Panc1 (cell line): ENCODE measurements at regions not wholly inside any gene's neighbourhood (a gene's known extent, or its start where the extent isn't known, plus 50 kb on each side); places are given as distances from the start of the nearest gene placed in this dataset.

Experiments
- ATAC-seq: fragments of 200-7000 bp; cut with Tn5 transposase; 2 replicates; pipeline ENCODE4 v1.9.1; 2020; ENCODE audit warnings: mild to moderate bottlenecking, moderate library complexity
- BruUV-seq: library from RNA; stranded (reverse); fragments of 400-500 nt; replicated peaks from 2 replicates; lab custom pipeline; 2021; lab: Mats Ljungman, UMichigan
- CTCF ChIA-PET: fragments of 300-600 bp; sonication (Branson Sonifier 250); formaldehyde crosslinking; loops from one replicate; lab custom pipeline; 2022; ENCODE audit warnings: antibody characterized with exemption; lab: Charles Lee
- POLR2A ChIA-PET: fragments of 300-600 bp; sonication (Branson Sonifier 250); formaldehyde crosslinking; loops from one replicate; lab custom pipeline; 2022; ENCODE audit warnings: antibody characterized with exemption; lab: Charles Lee
- DNase-seq: peaks from one replicate; pipeline ENCODE4 v3.0.0-alpha.2; 2010; ENCODE audit warnings: low read depth, low spot score
- H3K27ac ChIP-seq: 2 replicates; pipeline ENCODE4 v1.5.1; 2011; ENCODE audit warnings: mild to moderate bottlenecking, low read length, inconsistent platforms
- H3K27me3 ChIP-seq: fragments of 200-500 bp; sonication (Bioruptor generic); 2 replicates; pipeline ENCODE4 v1.6.0; 2014; ENCODE audit warnings: low read length, inconsistent platforms; ENCODE audit not compliant: control insufficient read depth, insufficient read depth
- H3K36me3 ChIP-seq: fragments of 200-500 bp; sonication (Bioruptor generic); 2 replicates; pipeline ENCODE4 v1.5.1; 2014; ENCODE audit warnings: inconsistent platforms, mild to moderate bottlenecking, low read length, moderate library complexity; ENCODE audit not compliant: control insufficient read depth, insufficient read depth
- H3K4me1 ChIP-seq: 2 replicates; pipeline ENCODE4 v1.5.1; 2011; ENCODE audit warnings: inconsistent platforms, mild to moderate bottlenecking, low read length, moderate library complexity; ENCODE audit not compliant: control insufficient read depth, insufficient read depth
- H3K4me3 ChIP-seq, 2 experiments: 2 replicates each; pipeline ENCODE4 v1.5.1; 2011 to 2012; ENCODE audit warnings: low read depth in 2 of 2, low read length in 2 of 2, mild to moderate bottlenecking in 2 of 2, inconsistent platforms in 1 of 2, moderate library complexity in 1 of 2
- H3K9me3 ChIP-seq: fragments of 200-500 bp; sonication (Bioruptor generic); 2 replicates; pipeline ENCODE4 v1.5.1; 2014; ENCODE audit warnings: low read depth, mild to moderate bottlenecking, inconsistent platforms, low read length, moderate library complexity; ENCODE audit not compliant: control insufficient read depth, insufficient read depth
- POLR2AphosphoS5 ChIP-seq: IDR thresholded peaks from 2 replicates; pipeline ENCODE4 v1.6.1; 2012; ENCODE audit warnings: mild to moderate bottlenecking, low read depth, low read length, moderate library complexity
- REST ChIP-seq, 2 experiments: IDR thresholded peaks; 2 replicates each; pipeline ENCODE4 v1.6.1; 2011 to 2012; ENCODE audit warnings: low read depth in 2 of 2, control low read depth in 1 of 2, low read length in 1 of 2, mild to moderate bottlenecking in 1 of 2, moderate library complexity in 1 of 2; ENCODE audit not compliant: insufficient read depth in 1 of 2
- SIN3A ChIP-seq: IDR thresholded peaks from 2 replicates; pipeline ENCODE4 v1.6.1; 2012; ENCODE audit warnings: low read depth, mild to moderate bottlenecking, low read length, moderate library complexity, borderline replicate concordance; ENCODE audit not compliant: insufficient read depth
- TCF7L2 ChIP-seq: IDR thresholded peaks from 2 replicates; pipeline ENCODE4 v1.6.1; 2011; ENCODE audit warnings: mild to moderate bottlenecking, low read depth, low read length, inconsistent platforms
- in situ Hi-C: cut with HindIII; loops from 2 replicates; pipeline ENCODE4 v1.10.0; 2016; ENCODE audit warnings: low sequenced_read_pairs, low pct_unique_long_range_greater_than_20kb
- intact Hi-C: fragments of 100-400 bp; cut with micrococcal nuclease; formaldehyde crosslinking; loops from one replicate; pipeline ENCODE4 v1.10.0; 2022; ENCODE audit not compliant: unreplicated experiment
- TF ChIP-seq, protein P1 (sequence below): fragments of 450-650 bp; IDR thresholded peaks from 2 replicates; pipeline ENCODE4 v1.5.1; 2017; ENCODE audit warnings: mild to moderate bottlenecking

DNA sequence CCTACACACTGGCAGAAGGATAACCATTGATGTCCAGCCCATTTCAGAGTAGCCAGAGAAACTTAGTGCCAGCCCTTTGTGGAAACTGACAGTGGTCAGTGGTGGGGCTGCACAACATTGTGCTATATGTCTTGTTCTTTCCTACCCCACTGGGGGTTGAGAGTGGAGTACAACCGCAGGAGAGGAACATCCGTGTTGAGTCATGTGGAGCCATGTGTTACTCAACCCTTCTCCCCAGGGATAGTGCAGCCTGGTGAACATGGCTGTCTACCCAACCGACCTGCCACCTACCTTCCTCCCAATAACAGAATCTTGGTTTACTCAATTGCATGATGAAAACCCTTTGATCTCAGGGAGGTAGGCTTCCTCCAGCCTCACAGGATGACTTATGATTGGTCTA, 65.3 kb upstream of the MAPK4 start:
- Histone ChIP-seq H3K36me3 (no peaks in the 10 kb centered on the region), H3K27ac (no peak overlapping the region), H3K9me3 (no peaks in the 10 kb centered on the region), H3K4me3 (no peak overlapping the region), H3K27me3 (no peaks in the 10 kb centered on the region), H3K4me1 (no peaks in the 10 kb centered on the region)
- TF ChIP-seq, protein P1, sequence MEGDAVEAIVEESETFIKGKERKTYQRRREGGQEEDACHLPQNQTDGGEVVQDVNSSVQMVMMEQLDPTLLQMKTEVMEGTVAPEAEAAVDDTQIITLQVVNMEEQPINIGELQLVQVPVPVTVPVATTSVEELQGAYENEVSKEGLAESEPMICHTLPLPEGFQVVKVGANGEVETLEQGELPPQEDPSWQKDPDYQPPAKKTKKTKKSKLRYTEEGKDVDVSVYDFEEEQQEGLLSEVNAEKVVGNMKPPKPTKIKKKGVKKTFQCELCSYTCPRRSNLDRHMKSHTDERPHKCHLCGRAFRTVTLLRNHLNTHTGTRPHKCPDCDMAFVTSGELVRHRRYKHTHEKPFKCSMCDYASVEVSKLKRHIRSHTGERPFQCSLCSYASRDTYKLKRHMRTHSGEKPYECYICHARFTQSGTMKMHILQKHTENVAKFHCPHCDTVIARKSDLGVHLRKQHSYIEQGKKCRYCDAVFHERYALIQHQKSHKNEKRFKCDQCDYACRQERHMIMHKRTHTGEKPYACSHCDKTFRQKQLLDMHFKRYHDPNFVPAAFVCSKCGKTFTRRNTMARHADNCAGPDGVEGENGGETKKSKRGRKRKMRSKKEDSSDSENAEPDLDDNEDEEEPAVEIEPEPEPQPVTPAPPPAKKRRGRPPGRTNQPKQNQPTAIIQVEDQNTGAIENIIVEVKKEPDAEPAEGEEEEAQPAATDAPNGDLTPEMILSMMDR = no peak
- TF ChIP-seq SIN3A (no peak), TCF7L2 (no peak), POLR2AphosphoS5 (no peak), REST (IDR thresholded peaks at IDR 0.05; ENCODE audit: insufficient read depth in 1 of 2, low read depth in 2 of 2, low read length in 1 of 2) (no peak)
- intact Hi-C loops = no loop called here
- in situ Hi-C loops = no loop called here
- no TSS peak for BruUV-seq
- CTCF ChIA-PET = no interaction called here
- DNase-seq (no peak), ATAC-seq (no peak)
- POLR2A ChIA-PET = no interaction called here

- no TSS peak for BruUV-seq
- Histone ChIP-seq H3K36me3 (no peaks in the 10 kb centered on the region), H3K27ac (no peak overlapping the region), H3K4me3 (no peak overlapping the region), H3K4me1 (no peaks in the 10 kb centered on the region), H3K27me3 (no peaks in the 10 kb centered on the region; the same call in 1 of the 2 replicates), H3K9me3 (no peaks in the 10 kb centered on the region)
- intact Hi-C loops (no loop called here), in situ Hi-C loops (no loop called here)
- ATAC-seq (no peak), DNase-seq (no peak)
- CTCF ChIA-PET = no interaction called here
- POLR2A ChIA-PET = no interaction called here
- TF ChIP-seq REST (IDR thresholded peaks at IDR 0.05; ENCODE audit: insufficient read depth in 1 of 2, low read depth in 2 of 2, low read length in 1 of 2) (no peak), TCF7L2 (no peak), SIN3A (no peak), POLR2AphosphoS5 (no peak)
- TF ChIP-seq, protein P1 = no peak
These were observed 53.5 kb upstream of the MAPK4 start for GRCh38 chr18:50506362-50506761.
